ENCODE measurements at regions not wholly inside any gene's neighbourhood (a gene's known extent, or its start where the extent isn't known, plus 50 kb on each side); places are given as distances from the start of the nearest gene placed in this dataset.
"Not testable (repeated sequence)": the region's sequence is repeated elsewhere in the genome, so short reads cannot be mapped to it uniquely, and the experiment has no call there.

- no peak for DNase-seq
These were observed 165.9 kb upstream of the PODXL start for GRCh38 chr7:131722371-131722770.

- no peak for DNase-seq
These were observed 165.2 kb upstream of the PODXL start for GRCh38 chr7:131721660-131722059.

- DNase-seq: no peak
These were observed 164.3 kb upstream of the PODXL start for GRCh38 chr7:131720703-131721102.

- no peak for DNase-seq
These were observed 160.8 kb upstream of the PODXL start for GRCh38 chr7:131717181-131717580.

GRCh38 chr7:131699323-131699722 is 142.9 kb upstream of the PODXL start:
- no peak for DNase-seq

- peak; percentile 30 for DNase-seq
These were observed 135.9 kb upstream of the PODXL start for GRCh38 chr7:131692131-131692960.

GRCh38 chr7:131691454-131692130 is 135.2 kb upstream of the PODXL start:
- DNase-seq: no peak

GRCh38 chr7:131690441-131690840 is 134.0 kb upstream of the PODXL start:
- no peak for DNase-seq

GRCh38 chr7:131689662-131690234 is 133.3 kb upstream of the PODXL start:
- no peak for DNase-seq

- peak; percentile 52 for DNase-seq
These were observed 132.6 kb upstream of the PODXL start for GRCh38 chr7:131688738-131689661.

- no peak for DNase-seq
These were observed 130.9 kb upstream of the PODXL start for GRCh38 chr7:131687296-131687695.

GRCh38 chr7:131686833-131687232 is 130.4 kb upstream of the PODXL start:
- no peak for DNase-seq

- DNase-seq: no peak
These were observed 127.2 kb upstream of the PODXL start for GRCh38 chr7:131683536-131684125.

GRCh38 chr7:131681961-131682360 is 125.5 kb upstream of the PODXL start:
- DNase-seq: no peak

GRCh38 chr7:131679071-131679470 is 122.6 kb upstream of the PODXL start:
- not testable (repeated sequence) for DNase-seq

GRCh38 chr7:131676850-131677249 is 120.4 kb upstream of the PODXL start:
- DNase-seq: not testable (repeated sequence)

GRCh38 chr7:131674131-131674530 is 117.7 kb upstream of the PODXL start:
- DNase-seq: no peak

- no peak for DNase-seq
These were observed 117.1 kb upstream of the PODXL start for GRCh38 chr7:131673576-131673975.

GRCh38 chr7:131670406-131670805 is 114.0 kb upstream of the PODXL start:
- no peak for DNase-seq

GRCh38 chr7:131667699-131668098 is 111.3 kb upstream of the PODXL start:
- DNase-seq: no peak

- DNase-seq: no peak
These were observed 108.6 kb upstream of the PODXL start for GRCh38 chr7:131665021-131665420.

- no peak for DNase-seq
These were observed 108.1 kb upstream of the PODXL start for GRCh38 chr7:131664570-131664969.
